NCI-H2227 treated with DMSO at 0.1 percent for 48 hours (cell line): ENCODE measurements at regions not wholly inside any gene's neighbourhood (a gene's known extent, or its start where the extent isn't known, plus 50 kb on each side); places are given as distances from the start of the nearest gene placed in this dataset.
"Not testable (repeated sequence)": the region's sequence is repeated elsewhere in the genome, so short reads cannot be mapped to it uniquely, and the experiment has no call there.

ENCODE experiments used
- DNase-seq: peaks from one replicate; lab custom pipeline; 2025; lab: John Stamatoyannopoulos, UW

DNA sequence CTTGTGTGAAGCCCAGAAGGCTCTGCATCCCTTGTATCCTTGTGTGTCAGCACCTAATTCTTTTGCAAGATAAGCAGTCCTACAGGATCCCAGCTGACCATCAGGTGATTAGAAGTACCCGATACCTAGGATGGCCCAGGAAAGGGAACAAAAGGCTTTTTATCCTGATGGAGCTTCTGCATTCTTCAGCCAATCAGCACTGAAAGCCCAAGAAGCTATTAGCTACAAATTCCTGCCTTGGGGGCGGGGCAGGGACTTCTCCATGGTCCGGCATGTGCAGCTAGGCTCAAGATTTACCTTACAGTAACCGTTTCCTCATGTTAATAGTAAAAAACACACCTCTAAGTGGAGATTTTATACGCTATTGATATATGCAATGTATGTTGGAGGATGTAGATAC lies 264.6 kb upstream of the THUMPD2 start:
- DNase-seq: no peak

DNA sequence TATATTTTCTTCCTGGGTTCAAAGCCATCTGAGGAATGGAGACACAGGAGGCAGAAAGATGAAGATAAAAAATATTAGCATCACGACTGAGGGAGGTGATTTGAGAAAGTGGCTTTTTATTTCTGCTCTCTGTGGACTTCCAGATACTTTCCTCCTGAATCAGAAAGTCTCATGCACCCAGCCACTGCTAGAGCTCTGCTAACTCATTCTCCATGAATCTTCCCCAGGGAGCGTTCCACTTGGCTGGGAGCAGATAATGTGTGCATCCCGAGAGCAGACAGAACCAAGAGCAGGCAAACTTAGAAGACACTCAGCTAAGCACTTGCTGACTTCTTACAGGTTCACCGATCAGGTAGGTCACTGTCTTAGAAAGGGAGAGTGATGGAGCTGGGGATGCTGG lies 264.1 kb upstream of the THUMPD2 start:
- no peak for DNase-seq

DNA sequence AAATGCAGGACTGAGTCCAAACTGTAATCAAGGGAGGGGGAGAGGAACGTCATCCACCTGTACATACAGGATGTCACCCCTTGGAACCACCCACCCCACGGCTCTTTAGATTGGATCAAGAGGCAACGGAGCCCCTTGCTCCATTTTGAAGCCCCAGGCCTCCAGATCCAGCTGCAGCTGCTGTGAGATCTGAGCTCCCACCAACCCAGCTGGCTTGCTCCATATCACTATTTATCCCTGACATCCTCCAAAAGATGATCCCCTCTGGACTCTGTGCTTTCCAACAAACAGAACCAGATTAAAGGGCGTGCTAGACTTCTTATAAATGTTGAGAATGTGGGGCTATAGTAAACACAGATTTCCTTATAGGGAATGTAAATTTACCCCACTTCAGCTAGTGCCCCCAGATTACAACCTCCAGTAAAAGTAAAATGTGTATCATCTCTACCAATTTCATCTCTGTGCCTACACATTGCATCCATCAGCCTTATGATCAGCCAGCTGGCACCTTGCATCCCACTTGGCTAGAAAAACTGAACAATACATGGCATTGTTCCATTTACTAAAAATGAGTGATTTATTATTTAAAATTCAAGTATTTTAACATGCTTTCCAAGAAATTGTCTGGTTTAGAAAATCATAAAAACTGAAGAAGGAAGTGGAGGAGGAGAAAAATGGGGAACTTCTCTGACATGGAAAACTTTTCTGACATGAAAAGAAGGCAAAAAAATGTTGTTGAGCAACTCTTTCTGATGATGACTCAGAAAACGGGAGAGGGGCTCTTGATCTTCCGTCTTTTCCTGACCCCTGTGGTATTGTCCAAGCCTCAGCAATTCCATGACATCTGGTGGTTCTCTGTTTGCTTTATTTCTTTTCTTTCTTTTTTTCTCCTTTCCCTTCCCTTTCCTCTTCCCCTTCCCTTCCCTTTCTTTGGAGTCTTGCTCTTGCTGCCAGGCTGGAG lies 262.6 kb upstream of the THUMPD2 start:
- no peak for DNase-seq

DNA sequence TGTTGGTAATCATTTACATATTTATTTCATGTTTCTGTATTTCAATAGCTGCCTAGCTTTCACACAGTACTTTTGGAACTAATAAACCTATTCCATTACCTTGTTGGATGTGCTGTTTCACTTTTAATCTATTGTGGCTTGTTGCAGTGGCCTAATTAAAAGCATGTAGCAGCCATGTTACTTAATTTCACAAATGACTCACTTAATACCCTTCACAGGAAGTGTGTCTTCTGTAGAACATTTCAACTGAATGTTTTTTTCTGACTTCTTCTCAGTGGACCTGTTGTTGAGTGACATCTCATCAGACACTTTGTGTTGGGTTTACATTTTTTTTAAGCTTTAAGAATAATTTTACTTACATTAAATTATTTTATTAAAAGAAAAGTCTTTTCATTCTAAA lies 260.5 kb upstream of the THUMPD2 start:
- DNase-seq: no peak

DNA sequence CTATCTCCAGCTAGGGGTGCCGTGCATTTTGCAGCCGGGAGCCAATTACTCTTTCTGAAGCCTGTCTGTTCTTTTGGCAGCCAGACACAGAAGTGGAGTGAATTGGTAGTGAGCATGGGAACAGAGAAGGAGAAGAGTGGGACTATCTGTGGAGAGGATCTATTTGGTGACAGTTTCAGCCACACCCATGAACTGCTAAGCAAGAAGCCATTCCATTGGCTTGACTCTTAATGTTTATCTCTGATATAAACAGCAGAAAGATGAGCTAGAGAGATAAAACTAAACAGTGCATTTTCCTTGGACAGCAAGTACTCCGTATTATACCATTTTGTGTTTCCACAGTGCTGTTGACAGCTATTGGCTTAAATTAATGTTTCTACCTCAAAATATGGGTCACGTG lies 259.6 kb upstream of the THUMPD2 start:
- no peak for DNase-seq

DNA sequence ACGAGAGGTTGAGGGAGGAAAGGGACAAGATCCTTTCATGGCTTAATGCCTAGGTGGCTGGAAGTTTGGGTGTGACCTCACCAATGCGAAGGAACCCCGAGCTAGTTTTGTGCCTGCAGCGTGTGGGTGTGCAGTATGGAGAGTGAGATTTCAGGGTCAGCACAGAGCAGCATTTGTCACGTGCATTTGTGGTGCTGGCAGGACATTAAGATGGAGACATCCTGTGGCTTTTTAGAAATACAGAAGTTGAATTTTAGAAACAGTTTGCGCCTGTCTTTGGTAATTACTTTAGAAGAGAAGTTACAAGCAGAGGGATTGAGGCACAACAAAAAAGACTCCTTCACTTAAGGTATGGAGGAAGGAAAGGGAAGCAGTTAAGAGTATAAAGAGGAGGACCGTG lies 258.2 kb upstream of the THUMPD2 start:
- DNase-seq: no peak

DNA sequence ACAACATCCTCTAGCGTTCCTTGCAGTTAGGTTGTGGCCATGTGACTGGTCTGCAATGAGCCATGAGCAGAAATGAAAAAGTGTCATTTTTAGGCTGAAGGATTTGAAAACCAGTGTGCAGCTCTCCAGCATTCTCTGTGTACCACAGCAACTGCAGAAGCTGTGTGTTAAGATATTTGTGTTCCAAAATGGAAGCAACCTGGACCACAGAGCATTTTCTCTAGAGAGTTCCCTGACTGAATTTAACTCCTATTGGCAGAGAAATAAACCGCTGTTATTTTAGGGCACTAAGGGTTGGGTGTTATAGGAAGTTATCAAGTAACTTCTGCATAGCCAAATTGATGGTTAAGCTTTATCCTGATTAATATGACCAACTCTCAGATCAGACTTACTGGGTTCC lies 257.2 kb upstream of the THUMPD2 start:
- no peak for DNase-seq

DNA sequence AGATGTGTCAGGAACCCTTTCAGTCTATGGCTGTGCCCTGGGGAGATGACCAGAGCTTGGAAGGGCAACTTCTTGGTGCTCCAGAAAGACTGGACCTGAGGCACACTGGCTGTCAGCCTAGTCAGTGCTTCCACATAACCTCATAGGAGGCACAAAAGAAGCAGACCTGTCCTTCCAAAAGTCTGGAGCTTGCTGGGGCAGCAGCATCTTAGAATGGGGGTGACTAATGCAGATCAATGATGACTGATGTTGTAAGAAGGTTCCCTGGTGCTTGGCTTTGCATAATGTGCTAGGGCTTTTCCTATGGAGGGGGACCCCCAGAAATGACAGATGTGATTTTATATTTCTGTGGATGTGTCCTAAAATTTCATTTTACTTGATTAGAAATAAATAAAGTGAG lies 255.7 kb upstream of the THUMPD2 start:
- DNase-seq: no peak

DNA sequence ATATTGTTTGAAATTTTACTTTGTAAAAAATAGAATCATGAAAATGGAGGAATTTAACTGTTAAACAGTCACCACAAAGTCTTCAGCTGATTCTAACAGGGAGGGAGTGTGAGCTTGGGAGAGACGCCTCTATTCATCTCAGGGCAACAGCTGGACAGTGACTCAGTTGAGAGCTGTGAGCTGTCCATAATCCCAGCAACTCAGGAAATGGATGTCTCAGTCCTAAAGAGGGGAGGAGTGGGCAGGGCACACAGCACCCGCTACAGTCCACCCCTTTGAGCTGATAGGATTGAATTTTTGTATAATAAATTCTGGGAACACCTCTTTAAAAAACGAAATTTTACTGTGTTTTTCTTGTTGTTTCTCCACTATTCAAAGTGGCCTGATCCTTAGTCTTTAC lies 255.1 kb upstream of the THUMPD2 start:
- DNase-seq: no peak

DNA sequence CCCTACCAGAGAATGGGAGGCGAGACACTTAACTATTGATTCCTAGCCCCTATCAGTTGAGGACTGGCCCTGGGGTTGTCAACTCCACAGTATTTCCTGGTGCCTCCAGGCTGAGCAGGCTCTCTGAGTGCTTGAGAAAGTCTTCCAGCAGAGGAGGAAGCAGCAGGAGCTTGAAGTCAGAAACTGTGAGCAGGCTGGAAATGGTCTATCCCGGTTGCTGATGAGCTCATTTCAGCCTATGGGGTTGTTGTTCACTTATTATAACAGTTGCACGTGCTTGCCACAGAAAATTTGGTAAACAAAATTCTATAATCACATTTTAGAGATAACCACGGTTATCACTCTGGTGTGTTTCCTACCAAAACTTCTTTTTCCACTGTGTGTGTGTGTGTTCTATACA lies 254.7 kb upstream of the THUMPD2 start:
- no peak for DNase-seq

DNA sequence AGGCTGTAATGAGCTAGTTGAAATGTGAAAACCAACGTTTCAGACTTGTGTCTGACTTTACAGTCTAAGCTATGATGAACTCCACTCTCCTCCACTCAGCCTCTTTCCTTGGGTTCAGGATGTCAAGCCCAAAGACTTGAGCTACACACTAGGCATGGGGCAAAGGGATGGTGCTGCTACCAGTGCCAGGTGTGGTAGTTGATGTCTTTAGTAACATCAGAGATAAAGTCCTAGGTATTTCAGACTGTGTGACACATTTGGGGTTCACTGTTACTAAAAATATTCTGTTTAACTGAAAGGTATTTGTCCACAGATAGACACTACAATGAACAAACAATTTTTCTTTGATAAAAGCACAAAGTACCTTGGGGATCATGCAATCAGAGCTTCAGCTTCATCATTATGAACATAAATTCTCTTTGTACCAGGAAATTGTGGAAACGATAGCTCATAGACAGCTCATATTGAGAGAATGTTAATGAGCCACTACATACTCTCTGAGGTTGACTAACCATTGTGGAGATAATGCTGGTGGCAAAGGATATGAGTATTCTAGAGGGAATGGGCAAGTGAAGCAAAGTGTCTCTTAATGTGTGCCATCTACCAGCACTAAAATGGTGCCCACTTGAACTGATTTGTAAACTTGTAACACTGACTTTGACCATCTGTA lies 253.7 kb upstream of the THUMPD2 start:
- no peak for DNase-seq

DNA sequence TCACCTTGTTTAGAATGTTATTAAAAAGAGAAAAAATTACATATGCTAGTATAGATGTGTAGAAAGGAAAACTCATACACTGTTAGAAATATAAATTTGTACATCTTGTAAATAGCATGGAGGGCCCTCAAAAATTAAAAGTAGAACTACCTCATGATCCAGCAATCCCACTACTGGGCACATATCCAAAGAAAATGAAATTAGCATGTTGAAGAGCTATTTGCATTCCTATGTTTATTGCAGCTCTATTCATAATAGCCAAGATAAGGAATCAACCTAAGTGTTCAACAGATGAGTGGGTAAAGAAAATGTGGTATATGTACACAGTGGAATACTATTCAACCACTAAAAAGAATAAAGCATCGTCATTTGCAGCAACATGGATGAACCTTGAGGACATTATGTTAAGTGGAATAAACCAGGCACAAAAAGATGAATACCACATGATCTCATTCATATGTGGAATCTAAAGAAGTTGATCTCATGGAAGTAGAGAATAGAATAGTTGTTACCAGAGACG lies 251.5 kb upstream of the THUMPD2 start:
- DNase-seq: no peak

DNA sequence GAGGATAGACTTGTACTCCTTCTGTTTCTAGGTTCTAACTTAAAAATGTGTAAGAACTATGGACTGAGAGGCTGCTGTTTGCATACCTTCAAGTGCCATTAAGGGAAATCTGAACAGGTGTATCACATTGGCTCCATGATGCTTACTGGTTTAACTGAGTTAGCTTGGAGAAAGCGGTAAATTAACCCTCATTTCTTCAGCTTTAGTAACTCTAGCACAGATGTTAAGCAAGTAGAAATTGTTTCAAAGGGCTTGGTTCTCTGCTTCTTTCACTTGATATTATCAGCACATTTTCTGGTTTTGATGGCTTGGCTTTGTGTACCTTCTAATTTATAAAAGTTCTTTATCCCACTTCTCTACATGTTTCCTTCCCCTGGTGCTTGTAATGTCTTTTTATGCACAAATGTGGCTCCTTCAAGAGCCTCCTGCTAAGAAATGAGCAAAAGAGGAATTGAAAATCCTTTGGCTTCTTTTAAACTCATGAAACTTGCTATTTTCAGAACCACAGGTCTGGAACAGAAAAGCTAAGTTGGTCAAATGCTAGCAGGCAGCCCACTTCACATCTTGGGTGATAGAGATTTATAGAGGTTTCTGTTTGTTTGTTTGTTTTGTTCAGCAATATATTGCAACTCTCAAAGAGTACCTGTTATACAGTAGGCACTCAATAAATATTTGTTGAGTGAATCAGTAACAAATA lies 249.9 kb upstream of the THUMPD2 start:
- no peak for DNase-seq

DNA sequence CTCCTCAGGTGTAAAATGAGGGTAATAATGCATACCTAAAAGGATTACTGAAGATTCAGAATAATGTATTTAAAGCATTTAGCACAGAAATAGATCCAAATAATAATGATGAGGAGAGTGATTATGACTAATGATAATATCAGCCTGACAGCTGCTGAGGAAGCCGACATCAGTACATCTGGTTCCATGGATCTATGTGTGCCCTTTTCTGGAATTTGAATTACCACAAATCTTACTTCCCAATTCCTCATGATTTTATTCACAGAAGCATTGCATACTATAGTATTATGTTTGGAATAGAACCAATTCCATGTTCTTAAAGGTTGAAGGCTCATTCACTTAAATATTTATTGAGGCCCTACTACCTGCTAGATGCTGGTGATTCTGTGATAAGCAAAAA lies 248.9 kb upstream of the THUMPD2 start:
- no peak for DNase-seq

DNA sequence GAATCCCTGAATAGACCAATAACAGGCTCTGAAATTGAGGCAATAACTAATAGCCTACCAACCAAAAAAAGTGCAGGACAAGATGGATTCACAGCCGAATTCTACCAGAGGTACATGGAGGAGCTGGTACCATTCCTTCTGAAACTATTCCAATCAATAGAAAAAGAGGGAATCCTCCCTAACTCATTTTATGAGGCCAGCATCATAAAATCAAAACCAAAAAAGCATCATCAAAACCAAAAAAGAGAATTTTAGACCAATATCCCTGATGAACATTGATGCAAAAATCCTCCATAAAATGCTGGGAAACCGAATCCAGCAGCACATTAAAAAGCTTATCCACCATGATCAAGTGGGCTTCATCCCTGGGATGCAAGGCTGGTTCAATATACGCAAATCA lies 246.2 kb upstream of the THUMPD2 start:
- DNase-seq: not testable (repeated sequence)

DNA sequence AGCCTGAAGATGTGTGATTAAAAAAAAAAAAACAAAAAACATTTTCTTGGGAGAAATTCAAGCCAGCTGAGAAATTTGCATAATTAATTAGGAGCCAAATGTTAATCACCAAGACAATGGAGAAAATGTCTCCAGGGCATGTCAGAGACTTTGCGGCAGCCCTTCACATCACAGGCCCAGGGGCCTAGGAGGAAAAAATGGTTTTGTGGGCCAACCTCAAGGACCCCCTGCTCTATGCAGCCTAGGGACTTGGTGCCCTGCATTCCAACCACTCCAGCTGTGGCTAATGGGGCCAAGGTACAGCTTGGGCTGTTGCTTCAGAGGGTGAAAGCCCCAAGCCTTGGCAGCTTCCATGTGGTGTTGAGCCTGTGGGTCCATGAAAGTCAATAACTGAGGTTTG lies 241.9 kb upstream of the THUMPD2 start:
- DNase-seq: no peak

DNA sequence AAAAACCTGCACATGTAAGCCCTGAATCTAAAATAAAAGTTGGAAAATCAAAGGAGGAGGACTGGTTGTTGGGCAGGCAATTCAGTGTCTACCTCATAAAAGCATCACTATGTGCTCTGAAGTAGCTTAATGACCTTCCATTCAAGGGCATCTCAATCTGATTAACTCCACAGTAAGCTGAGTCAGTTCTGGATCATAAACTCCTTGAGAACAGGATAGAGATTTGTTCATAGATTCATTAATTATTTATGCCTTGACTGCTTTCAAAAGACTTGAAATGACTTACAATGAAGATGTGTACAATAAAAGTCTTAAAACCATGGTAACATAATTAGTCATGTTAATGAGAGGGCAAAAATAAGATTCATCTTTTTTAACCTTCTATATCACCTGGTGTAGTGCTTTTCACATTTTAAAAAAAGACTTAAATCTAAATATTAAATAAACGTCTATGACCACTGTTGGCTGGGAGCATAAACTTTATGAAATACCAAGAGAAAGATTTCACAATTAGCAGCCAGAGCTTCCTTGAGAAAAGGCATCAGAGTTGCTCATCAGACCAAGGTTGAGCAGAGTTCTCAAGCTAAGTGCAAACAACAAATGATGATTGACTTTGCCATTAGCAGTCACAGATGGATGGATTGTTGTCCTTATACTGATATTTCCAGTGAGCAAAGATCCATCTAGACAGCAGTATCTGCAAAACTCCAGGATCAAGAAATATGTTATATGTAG lies 237.3 kb upstream of the THUMPD2 start:
- no peak for DNase-seq

DNA sequence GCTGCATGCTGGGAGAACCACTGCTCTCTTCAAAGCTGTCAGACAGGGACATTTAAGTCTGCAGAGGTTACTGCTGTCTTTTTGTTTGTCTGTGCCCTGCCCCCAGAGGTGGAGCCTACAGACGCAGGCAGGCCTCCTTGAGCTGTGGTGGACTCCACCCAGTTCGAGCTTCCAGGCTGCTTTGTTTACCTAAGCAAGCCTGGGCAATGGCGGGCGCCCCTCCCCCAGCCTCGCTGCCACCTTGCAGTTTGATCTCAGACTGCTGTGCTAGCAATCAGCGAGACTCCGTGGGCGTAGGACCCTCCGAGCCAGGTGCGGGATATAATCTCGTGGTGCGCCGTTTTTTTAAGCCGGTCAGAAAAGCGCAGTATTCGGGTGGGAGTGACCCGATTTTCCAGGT lies 234.9 kb upstream of the THUMPD2 start:
- DNase-seq: not testable (repeated sequence)

DNA sequence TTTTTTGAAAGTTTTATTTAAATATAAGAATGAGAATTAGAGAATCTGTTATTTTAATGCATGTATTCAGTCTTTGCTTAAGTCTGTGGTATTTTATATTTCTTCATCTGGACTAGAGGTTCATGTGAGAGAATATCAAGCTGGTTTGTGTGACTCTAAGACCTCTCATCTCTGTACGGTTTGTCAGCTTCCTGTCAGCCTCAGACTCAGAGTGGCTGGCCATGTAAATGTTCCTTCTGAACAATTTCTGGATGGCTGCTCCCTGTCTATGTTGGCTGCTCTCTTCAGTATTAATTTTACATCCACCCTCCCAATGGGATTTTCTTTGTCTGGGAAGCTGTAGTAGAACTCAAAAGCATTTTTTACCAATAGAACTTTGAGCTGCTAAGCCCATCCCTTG lies 225.3 kb upstream of the THUMPD2 start:
- no peak for DNase-seq

DNA sequence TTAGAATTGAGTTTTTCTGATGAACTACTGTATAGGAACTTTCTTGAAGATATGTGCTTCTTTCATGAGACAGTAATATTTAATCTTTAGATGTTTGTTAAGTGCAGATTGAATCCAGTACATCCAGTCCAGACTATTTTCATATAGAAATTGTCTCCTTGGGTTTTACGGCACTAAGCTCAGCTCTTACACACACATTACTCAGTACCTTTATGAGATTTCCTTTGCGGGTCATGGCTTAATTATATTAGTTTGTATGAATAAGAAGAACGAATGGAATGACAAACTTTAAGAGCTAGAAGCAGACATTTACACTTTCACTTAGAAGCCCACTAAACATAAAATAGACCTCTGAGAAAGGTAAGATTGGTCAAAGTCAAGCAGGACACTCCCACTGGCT lies 223.3 kb upstream of the THUMPD2 start:
- no peak for DNase-seq

DNA sequence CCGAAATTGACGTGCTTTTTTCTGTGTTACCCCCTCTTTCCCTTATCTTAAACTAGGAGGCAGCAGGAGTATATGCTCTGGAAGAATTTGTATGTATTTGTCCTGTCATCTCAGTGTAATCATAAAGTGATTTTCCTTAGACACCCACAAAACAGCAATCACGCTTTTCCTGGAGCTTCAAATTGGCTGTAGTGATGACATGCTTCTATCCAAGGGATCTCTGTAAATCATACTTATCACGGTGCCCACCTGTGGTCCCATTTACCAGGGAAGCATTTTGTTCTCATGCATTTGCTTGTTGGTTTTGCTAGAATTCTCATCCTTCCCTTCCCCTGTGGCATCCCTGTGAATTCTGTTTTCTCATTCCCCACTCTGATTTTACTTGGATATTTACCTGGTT lies 220.8 kb upstream of the THUMPD2 start:
- no peak for DNase-seq

DNA sequence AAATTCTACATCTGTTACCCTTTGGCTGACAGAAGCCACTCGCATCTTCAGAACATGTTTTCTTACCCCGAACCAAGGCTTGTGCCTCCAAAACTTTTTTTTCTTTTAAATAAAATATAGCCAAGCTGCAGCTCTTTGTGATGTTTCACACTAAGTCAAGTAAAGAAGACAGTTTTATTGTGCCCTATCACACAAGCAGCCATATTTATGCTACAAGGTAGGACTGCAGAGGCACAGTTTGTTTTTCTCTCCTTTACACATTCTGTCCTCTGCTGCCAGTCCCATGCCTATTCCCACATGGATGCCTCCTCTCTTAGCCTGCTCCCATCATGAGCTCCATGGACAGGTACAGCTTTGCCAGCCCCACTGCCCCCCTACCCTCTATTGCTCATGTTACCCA lies 219.6 kb upstream of the THUMPD2 start:
- no peak for DNase-seq
